ENCODE measurements at regions not wholly inside any gene's neighbourhood (a gene's known extent, or its start where the extent isn't known, plus 50 kb on each side); places are given as distances from the start of the nearest gene placed in this dataset.

- TF ChIP-seq PKNOX1 (IDR thresholded peaks at IDR 0.05) (no peak), ELK1 (IDR thresholded peaks at IDR 0.05; ENCODE audit: low read depth, low read length) (no peak), RAD21 (IDR thresholded peaks at IDR 0.05; ENCODE audit: insufficient read depth, low read depth, low read length) (no peak), JUNB (IDR thresholded peaks at IDR 0.05) (no peak), POLR2A (IDR thresholded peaks at IDR 0.05; ENCODE audit: low read depth, low read length) (no peak), REST (IDR thresholded peaks at IDR 0.05; ENCODE audit: low read depth, low read length) (no peak), ATF3 (IDR thresholded peaks at IDR 0.05; ENCODE audit: borderline replicate concordance, extremely low read depth, low read depth, low read length) (no peak), ZSCAN29 (IDR thresholded peaks at IDR 0.05) (no peak), CTCF (IDR thresholded peaks at IDR 0.05 in 2 of 3, conservative IDR thresholded peaks at IDR 0.05 in 1 of 3; ENCODE audit: control insufficient read depth in 2 of 3, extremely low read depth in 1 of 3, insufficient read depth in 1 of 3, low read depth in 3 of 3, low read length in 3 of 3) (no peak)
Observed at GRCh38 chr12:105476616-105477015, 146.1 kb downstream of the C12orf75 start.
